ENCODE measurements at regions not wholly inside any gene's neighbourhood (a gene's known extent, or its start where the extent isn't known, plus 50 kb on each side); places are given as distances from the start of the nearest gene placed in this dataset.

GRCh38 chr9:71632776-71633175 is 135.5 kb downstream of the CEMIP2 start:
- TF ChIP-seq CTCF (conservative IDR thresholded peaks at IDR 0.05) (no peak), ZFX (IDR thresholded peaks at IDR 0.05) (no peak)
- no peak overlapping the region for H3K27ac ChIP-seq

GRCh38 chr9:71630377-71630995 is 137.8 kb downstream of the CEMIP2 start:
- no peak for TF ChIP-seq CTCF (conservative IDR thresholded peaks at IDR 0.05)
- no peak for TF ChIP-seq ZFX (IDR thresholded peaks at IDR 0.05)
- no peak overlapping the region for H3K27ac ChIP-seq

- TF ChIP-seq CTCF (conservative IDR thresholded peaks at IDR 0.05) (no peak), ZFX (IDR thresholded peaks at IDR 0.05) (no peak)
- no peak overlapping the region for H3K27ac ChIP-seq
Observed at GRCh38 chr9:71629578-71630215, 138.6 kb downstream of the CEMIP2 start.

- H3K27ac ChIP-seq: no peak overlapping the region
- TF ChIP-seq CTCF (conservative IDR thresholded peaks at IDR 0.05) (peak; percentile 68), ZFX (IDR thresholded peaks at IDR 0.05) (no peak)
Observed at GRCh38 chr9:71628247-71628646, 140.1 kb downstream of the CEMIP2 start.

GRCh38 chr9:71627537-71627936 is 140.8 kb downstream of the CEMIP2 start:
- TF ChIP-seq ZFX (IDR thresholded peaks at IDR 0.05): no peak
- no peak for TF ChIP-seq CTCF (conservative IDR thresholded peaks at IDR 0.05)
- no peak overlapping the region for H3K27ac ChIP-seq

- no peak for TF ChIP-seq CTCF (conservative IDR thresholded peaks at IDR 0.05)
- no peak for TF ChIP-seq ZFX (IDR thresholded peaks at IDR 0.05)
- no peak overlapping the region for H3K27ac ChIP-seq
Observed at GRCh38 chr9:71626395-71626794, 141.9 kb downstream of the CEMIP2 start.

- peak; percentile 35 for TF ChIP-seq CTCF (conservative IDR thresholded peaks at IDR 0.05)
- TF ChIP-seq ZFX (IDR thresholded peaks at IDR 0.05): no peak
- no peak overlapping the region for H3K27ac ChIP-seq
Observed at GRCh38 chr9:71624728-71625127, 143.6 kb downstream of the CEMIP2 start.
